ENCODE measurements at regions not wholly inside any gene's neighbourhood (a gene's known extent, or its start where the extent isn't known, plus 50 kb on each side); places are given as distances from the start of the nearest gene placed in this dataset.

DNA sequence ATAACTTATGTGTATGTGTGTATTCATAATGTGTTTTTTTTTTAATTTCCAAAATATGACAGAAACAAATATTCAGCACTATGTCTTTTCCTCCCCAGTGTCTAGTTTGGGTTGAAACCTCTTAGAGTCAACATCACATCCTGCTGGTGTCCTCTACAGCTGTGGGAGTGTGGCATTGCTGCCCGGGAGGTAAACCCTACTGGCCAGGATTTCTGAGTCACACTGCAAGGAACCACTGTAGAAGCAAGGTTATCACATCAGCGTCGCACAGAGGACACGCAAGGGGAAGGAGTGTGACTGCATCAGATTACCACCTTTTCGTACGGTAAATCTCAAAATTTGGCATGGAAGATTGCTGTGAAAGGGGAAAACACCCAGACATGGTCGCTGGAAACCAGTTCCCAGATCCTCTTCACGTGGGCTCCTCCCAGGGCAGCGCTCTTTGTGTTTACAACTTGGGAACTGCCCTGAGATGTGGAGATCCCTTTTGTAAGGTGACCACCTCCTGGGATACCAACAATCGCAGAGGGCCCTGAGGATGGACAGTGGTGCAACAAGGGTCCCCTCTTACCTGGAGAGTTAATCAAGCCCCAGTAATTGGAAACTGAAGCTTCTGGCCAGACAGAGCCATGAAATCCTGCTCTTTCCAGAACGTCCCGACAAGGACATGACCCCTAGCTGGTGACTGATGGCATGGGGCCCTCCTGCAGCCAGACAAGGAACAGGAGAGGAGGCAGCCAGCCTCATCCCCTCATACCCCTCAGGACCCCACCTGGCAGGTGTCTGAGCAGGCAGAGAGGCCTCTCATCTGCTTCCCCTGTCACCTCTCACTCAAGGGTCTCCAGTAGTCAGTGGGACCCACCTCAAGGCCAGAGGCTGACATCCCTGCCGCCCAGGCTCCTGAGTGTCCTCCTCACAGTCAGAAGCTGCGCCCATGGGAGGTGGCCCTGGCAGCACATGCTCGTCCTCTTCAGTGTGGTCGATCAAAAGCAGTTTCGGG lies 194.7 kb downstream of the MED10 start:
- Histone ChIP-seq H3K4me1 (ENCODE audit: control insufficient read depth, insufficient read depth, low read length) (no peaks in the 10 kb centered on the region), H3K27me3 (ENCODE audit: control insufficient read depth in 1 of 2, insufficient read depth in 2 of 2, low read length in 2 of 2) (no peaks in the 10 kb centered on the region), H3K9ac (ENCODE audit: low read length in 2 of 2) (no peak overlapping the region), H3K36me3 (ENCODE audit: control insufficient read depth in 2 of 2, insufficient read depth in 2 of 2, low read length in 2 of 2) (no peaks in the 10 kb centered on the region), H3K9me3 (ENCODE audit: control insufficient read depth in 2 of 2, low read length in 2 of 2) (no peaks in the 10 kb centered on the region), H3K4me3 (ENCODE audit: low read length in 2 of 2) (no peak overlapping the region), H3K27ac (ENCODE audit: low read length) (no peak overlapping the region)

DNA sequence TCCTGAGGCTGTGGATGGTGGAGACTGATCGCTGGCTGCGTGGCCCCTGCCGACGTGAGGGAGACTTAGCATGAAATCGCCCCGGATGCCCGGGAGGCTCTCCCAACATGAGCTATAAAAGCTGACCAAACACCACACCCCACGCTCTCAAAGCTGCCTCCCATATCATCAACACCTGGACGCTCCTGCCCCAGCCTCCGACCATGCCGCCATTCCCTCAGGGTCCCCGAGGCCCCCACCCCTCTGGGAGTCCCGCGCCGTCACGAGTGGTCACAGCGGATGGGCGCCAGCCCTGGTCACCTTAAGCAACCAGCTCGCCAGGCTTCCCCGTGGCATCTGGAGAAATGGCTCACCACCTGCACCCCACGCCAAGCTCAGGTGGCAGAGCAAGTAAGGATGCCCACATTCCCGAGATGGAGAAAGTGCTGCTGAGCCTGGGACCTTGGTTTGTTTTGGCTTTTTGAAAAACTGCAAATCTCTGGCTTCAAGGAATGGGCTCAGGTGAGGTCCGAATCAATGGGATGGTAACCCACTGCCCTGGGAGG lies 196.0 kb downstream of the MED10 start:
- H3K27ac ChIP-seq (ENCODE audit: low read length) = no peak overlapping the region
- H3K4me3 ChIP-seq (ENCODE audit: low read length in 2 of 2) = no peak overlapping the region
- H3K36me3 ChIP-seq (ENCODE audit: control insufficient read depth in 2 of 2, insufficient read depth in 2 of 2, low read length in 2 of 2) = no peaks in the 10 kb centered on the region
- no peaks in the 10 kb centered on the region for H3K4me1 ChIP-seq (ENCODE audit: control insufficient read depth, insufficient read depth, low read length)
- no peaks in the 10 kb centered on the region for H3K9me3 ChIP-seq (ENCODE audit: control insufficient read depth in 2 of 2, low read length in 2 of 2)
- no peak overlapping the region for H3K9ac ChIP-seq (ENCODE audit: low read length in 2 of 2)
- no peaks in the 10 kb centered on the region for H3K27me3 ChIP-seq (ENCODE audit: control insufficient read depth in 1 of 2, insufficient read depth in 2 of 2, low read length in 2 of 2)

DNA sequence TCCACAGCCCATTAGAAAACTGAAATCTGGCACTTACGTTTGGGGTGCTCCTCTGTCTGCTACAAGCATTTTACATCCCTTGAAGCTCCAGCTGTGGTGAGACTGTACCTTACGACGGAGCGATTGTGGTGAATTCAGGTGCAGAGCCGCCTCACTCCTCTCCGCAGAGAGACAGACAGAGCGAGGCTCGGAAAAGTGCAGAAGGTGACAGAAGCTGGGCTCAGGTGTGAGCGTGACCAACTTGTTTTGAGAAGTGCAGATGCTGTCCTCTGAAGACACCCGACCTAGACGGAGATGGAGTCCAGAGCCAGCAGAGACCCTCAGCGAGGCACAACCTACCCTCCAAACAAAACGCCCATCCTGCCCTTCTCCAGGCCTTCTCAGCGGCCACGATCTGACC lies 196.5 kb downstream of the MED10 start:
- Histone ChIP-seq H3K4me3 (ENCODE audit: low read length in 2 of 2) (no peak overlapping the region), H3K9me3 (ENCODE audit: control insufficient read depth in 2 of 2, low read length in 2 of 2) (no peaks in the 10 kb centered on the region), H3K36me3 (ENCODE audit: control insufficient read depth in 2 of 2, insufficient read depth in 2 of 2, low read length in 2 of 2) (no peaks in the 10 kb centered on the region), H3K27me3 (ENCODE audit: control insufficient read depth in 1 of 2, insufficient read depth in 2 of 2, low read length in 2 of 2) (no peaks in the 10 kb centered on the region), H3K27ac (ENCODE audit: low read length) (no peak overlapping the region), H3K4me1 (ENCODE audit: control insufficient read depth, insufficient read depth, low read length) (no peaks in the 10 kb centered on the region), H3K9ac (ENCODE audit: low read length in 2 of 2) (no peak overlapping the region)

DNA sequence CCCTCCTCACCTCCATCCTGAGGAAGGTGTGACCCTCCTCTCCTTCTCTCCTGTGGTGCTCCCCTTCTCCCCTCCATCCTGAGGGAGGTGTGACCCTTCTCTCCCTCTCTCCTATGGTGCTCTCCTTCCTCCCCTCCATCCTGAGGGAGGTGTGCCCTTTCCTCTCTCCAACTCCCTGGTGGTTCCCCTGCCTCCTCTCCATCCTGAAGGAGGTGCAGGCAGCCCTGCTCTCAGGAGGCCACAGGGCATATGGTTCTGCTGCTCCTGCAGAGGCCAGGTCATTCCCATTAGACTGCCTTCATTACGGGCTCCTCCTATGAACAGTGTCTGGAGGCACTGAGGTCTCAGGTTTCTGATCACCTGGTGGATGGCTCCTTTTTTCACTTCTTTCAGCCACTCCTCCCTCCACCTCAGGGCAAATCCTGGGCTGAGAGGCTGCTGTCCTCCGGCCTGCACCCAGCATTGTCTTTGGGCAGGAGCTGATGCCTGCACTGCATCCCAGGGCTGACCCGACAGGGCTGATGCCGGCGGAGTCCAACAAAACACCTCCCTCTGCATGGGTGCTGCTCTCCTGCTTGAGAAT lies 197.1 kb downstream of the MED10 start:
- Histone ChIP-seq H3K27me3 (ENCODE audit: control insufficient read depth in 1 of 2, insufficient read depth in 2 of 2, low read length in 2 of 2) (no peaks in the 10 kb centered on the region), H3K9me3 (ENCODE audit: control insufficient read depth in 2 of 2, low read length in 2 of 2) (no peaks in the 10 kb centered on the region), H3K36me3 (ENCODE audit: control insufficient read depth in 2 of 2, insufficient read depth in 2 of 2, low read length in 2 of 2) (no peaks in the 10 kb centered on the region), H3K27ac (ENCODE audit: low read length) (no peak overlapping the region), H3K4me1 (ENCODE audit: control insufficient read depth, insufficient read depth, low read length) (no peaks in the 10 kb centered on the region), H3K9ac (ENCODE audit: low read length in 2 of 2) (no peak overlapping the region), H3K4me3 (ENCODE audit: low read length in 2 of 2) (no peak overlapping the region)

DNA sequence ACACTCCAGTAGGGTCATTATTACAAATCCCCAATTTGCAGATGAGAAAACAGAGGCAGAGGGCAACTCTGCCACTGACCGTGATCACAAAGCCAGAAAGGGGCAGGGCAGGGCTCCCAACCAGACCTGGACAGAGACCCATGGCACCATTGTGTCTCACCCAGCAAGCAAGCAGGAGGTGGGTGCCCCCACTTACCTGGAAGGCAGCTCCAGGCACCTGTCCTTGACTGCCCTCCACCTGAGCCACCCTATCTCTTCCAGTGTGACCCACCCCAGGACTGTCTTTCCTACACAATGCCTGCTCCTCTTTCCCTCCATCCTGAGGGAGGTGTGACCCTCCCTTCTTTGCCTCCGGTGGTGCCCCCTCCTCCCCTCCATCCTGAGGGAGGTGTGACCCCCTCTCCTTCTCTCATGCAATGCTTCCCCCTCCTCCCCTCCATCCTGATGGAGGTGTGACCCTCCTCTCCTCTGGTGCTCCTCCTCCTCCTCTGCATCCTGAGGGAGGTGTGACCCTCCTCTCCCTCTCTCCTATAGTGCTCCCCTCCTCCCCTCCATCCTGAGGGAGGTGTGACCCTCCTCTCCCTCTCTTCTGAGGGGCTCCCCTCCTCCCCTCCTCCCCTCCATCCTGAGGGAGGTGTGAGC lies 198.0 kb downstream of the MED10 start:
- Histone ChIP-seq H3K9me3 (ENCODE audit: control insufficient read depth in 2 of 2, low read length in 2 of 2) (no peaks in the 10 kb centered on the region), H3K4me1 (ENCODE audit: control insufficient read depth, insufficient read depth, low read length) (no peaks in the 10 kb centered on the region), H3K9ac (ENCODE audit: low read length in 2 of 2) (no peak overlapping the region), H3K27me3 (ENCODE audit: control insufficient read depth in 1 of 2, insufficient read depth in 2 of 2, low read length in 2 of 2) (no peaks in the 10 kb centered on the region), H3K36me3 (ENCODE audit: control insufficient read depth in 2 of 2, insufficient read depth in 2 of 2, low read length in 2 of 2) (no peaks in the 10 kb centered on the region), H3K4me3 (ENCODE audit: low read length in 2 of 2) (no peak overlapping the region), H3K27ac (ENCODE audit: low read length) (no peak overlapping the region)

DNA sequence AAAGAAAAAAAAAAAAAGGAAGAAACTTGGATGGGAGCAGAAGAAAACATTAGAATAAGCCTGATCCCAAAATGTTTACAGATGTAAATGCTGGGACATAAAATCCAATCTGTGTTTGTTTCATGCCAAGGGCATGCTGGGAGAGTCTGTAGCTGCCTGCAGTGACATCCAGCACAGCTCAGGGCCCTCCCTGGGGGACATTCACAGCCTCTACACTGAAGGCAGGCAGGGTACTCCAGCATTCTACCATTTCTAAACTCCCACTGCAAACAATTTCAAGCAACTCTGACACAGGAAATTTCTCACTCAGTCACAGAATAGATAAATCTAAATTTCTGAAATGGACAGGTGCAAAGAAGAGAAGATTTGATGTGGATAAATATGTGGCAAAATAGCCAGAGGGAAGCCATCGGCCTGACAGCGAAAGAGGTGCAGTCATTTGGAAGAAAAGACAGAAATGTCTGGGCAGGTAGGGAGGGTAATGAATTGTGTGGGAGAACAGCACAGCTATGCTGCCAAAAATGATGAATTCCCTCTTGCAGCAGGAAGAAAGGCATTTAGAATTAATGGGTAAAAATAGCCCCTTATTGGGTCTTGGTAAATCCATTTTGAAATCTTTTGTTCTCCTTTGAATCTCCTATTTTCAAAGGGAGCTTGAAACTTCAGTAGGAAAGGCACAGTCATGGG lies 199.4 kb downstream of the MED10 start:
- Histone ChIP-seq H3K36me3 (ENCODE audit: control insufficient read depth in 2 of 2, insufficient read depth in 2 of 2, low read length in 2 of 2) (no peaks in the 10 kb centered on the region), H3K27ac (ENCODE audit: low read length) (no peak overlapping the region), H3K4me1 (ENCODE audit: control insufficient read depth, insufficient read depth, low read length) (no peaks in the 10 kb centered on the region), H3K9ac (ENCODE audit: low read length in 2 of 2) (no peak overlapping the region), H3K27me3 (ENCODE audit: control insufficient read depth in 1 of 2, insufficient read depth in 2 of 2, low read length in 2 of 2) (no peaks in the 10 kb centered on the region), H3K4me3 (ENCODE audit: low read length in 2 of 2) (no peak overlapping the region), H3K9me3 (ENCODE audit: control insufficient read depth in 2 of 2, low read length in 2 of 2) (no peaks in the 10 kb centered on the region)

DNA sequence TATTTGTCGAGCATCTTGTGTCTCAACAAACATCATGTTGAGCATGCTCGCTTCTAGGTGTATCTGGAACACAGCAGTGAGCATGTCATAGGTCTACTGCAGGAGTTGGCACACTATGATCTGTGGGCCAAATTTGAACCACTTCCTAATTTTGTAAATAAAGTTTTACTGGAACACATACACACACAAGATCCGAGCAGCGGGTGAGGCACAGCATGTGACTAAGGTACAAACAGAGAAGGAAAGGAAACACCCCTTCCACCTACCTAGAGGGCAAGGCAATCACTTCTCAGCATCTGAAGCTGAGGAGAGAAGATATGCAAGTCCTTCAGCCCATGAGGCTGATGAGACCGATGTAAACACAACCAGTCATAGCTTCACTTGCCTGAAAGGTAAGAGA lies 200.4 kb downstream of the MED10 start:
- no peaks in the 10 kb centered on the region for H3K4me1 ChIP-seq (ENCODE audit: control insufficient read depth, insufficient read depth, low read length)
- H3K27me3 ChIP-seq (ENCODE audit: control insufficient read depth in 1 of 2, insufficient read depth in 2 of 2, low read length in 2 of 2) = no peaks in the 10 kb centered on the region
- no peak overlapping the region for H3K27ac ChIP-seq (ENCODE audit: low read length)
- no peaks in the 10 kb centered on the region for H3K9me3 ChIP-seq (ENCODE audit: control insufficient read depth in 2 of 2, low read length in 2 of 2)
- no peak overlapping the region for H3K9ac ChIP-seq (ENCODE audit: low read length in 2 of 2)
- H3K36me3 ChIP-seq (ENCODE audit: control insufficient read depth in 2 of 2, insufficient read depth in 2 of 2, low read length in 2 of 2) = no peaks in the 10 kb centered on the region
- H3K4me3 ChIP-seq (ENCODE audit: low read length in 2 of 2) = no peak overlapping the region

DNA sequence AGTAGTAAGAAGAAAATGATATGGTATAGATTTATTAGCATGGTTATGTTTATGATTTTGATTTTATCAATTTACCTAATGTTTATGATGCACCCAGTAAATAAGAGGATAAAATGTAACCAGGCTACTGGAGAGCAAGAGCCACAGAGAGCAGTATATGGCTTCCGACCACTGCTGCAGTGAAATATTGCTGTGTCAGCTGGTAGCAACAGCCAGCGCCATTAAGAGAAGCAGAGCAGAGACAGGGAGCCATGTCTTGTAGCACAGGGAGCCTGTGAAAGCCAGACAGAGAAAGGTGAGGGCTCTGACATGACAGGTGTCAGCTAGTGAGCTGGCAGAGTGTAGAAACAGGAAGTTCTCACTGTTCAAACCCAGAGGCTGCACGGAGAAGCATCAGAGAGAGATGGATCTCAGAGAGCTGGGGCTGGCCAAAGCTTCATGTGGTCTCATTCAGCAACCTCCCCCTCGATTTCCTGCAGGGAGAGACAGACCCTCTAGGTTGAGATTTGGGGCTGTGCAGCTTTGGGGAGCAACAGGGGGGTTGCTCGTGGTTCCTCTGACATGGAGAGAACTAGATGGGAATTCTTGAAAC lies 202.1 kb downstream of the MED10 start:
- Histone ChIP-seq H3K36me3 (ENCODE audit: control insufficient read depth in 2 of 2, insufficient read depth in 2 of 2, low read length in 2 of 2) (no peaks in the 10 kb centered on the region), H3K9me3 (ENCODE audit: control insufficient read depth in 2 of 2, low read length in 2 of 2) (no peaks in the 10 kb centered on the region), H3K9ac (ENCODE audit: low read length in 2 of 2) (no peak overlapping the region), H3K4me1 (ENCODE audit: control insufficient read depth, insufficient read depth, low read length) (no peaks in the 10 kb centered on the region), H3K27ac (ENCODE audit: low read length) (no peak overlapping the region), H3K4me3 (ENCODE audit: low read length in 2 of 2) (no peak overlapping the region), H3K27me3 (ENCODE audit: control insufficient read depth in 1 of 2, insufficient read depth in 2 of 2, low read length in 2 of 2) (no peaks in the 10 kb centered on the region)

DNA sequence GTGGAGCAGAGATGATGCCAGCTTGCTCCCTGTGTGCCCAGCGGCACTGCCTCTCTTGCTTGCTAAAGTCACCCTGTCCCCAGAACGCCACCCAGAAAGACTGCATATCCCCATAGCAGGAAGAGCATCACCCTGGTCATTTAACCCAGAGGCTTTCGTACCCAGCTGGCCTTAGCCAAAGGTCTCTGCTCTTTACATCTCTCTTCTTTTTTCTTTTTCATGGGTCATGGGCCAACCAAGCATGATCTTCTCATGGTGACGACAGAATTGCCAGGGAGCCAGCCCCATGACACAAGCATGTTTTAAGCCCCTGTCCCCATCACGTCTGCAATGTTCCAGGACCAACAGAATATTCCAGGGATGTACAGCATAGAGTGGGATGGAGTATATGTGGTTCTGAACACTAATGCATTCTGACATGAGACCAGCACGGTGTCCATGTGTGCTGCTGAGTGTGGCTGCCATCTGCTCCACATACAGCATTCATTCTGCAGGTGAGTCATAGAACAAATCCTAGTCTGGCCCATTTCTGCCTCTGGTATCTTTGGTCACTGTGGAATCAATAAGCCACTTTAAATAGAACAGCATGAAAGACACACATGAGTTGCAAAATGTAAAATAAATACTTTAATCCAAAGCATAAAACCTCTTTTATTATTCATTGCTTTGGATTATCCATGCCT lies 203.0 kb downstream of the MED10 start:
- Histone ChIP-seq H3K9me3 (ENCODE audit: control insufficient read depth in 2 of 2, low read length in 2 of 2) (no peaks in the 10 kb centered on the region), H3K36me3 (ENCODE audit: control insufficient read depth in 2 of 2, insufficient read depth in 2 of 2, low read length in 2 of 2) (no peaks in the 10 kb centered on the region), H3K9ac (ENCODE audit: low read length in 2 of 2) (no peak overlapping the region), H3K27me3 (ENCODE audit: control insufficient read depth in 1 of 2, insufficient read depth in 2 of 2, low read length in 2 of 2) (no peaks in the 10 kb centered on the region), H3K4me1 (ENCODE audit: control insufficient read depth, insufficient read depth, low read length) (no peaks in the 10 kb centered on the region), H3K4me3 (ENCODE audit: low read length in 2 of 2) (no peak overlapping the region), H3K27ac (ENCODE audit: low read length) (no peak overlapping the region)

DNA sequence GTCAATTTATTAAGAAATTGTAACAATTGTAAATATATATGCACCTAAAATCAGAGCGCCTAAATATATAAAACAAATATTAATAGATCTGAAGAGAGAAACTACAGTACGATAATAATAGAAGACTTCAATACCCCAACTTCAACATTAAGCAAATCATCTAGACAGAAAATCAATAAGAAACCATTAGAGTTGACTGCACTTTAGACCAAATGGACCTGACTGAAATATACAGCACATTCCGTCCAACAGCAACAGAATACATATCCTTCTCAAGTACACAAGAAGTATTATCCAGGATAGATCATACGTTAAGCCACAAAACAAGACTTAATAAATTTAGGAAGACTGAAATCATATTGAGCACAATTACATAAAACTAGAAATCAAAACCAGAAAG lies 208.7 kb downstream of the MED10 start:
- Histone ChIP-seq H3K9me3 (ENCODE audit: control insufficient read depth in 2 of 2, low read length in 2 of 2) (no peaks in the 10 kb centered on the region), H3K27me3 (ENCODE audit: control insufficient read depth in 1 of 2, insufficient read depth in 2 of 2, low read length in 2 of 2) (peaks cover 2 to 4% of the 10 kb centered on the region in 2 donors), H3K27ac (ENCODE audit: low read length) (no peak overlapping the region), H3K9ac (ENCODE audit: low read length in 2 of 2) (no peak overlapping the region), H3K36me3 (ENCODE audit: control insufficient read depth in 2 of 2, insufficient read depth in 2 of 2, low read length in 2 of 2) (no peaks in the 10 kb centered on the region), H3K4me1 (ENCODE audit: control insufficient read depth, insufficient read depth, low read length) (no peaks in the 10 kb centered on the region), H3K4me3 (ENCODE audit: low read length in 2 of 2) (no peak overlapping the region)

Measured in stomach smooth muscle (tissue), 2 donors.